ENCODE measurements at regions not wholly inside any gene's neighbourhood (a gene's known extent, or its start where the extent isn't known, plus 50 kb on each side); places are given as distances from the start of the nearest gene placed in this dataset.

GRCh38 chr12:25058012-25058411 lies 109.1 kb upstream of the BCAT1 start:
- no peak for DNase-seq (ENCODE audit: low read depth in 2 of 2)

- DNase-seq (ENCODE audit: low read depth in 2 of 2) = no peak
Observed at GRCh38 chr12:25056486-25057130, 107.7 kb upstream of the BCAT1 start.

- no peak for DNase-seq (ENCODE audit: low read depth in 2 of 2)
Observed at GRCh38 chr12:25056011-25056410, 107.1 kb upstream of the BCAT1 start.

- DNase-seq (ENCODE audit: low read depth in 2 of 2) = peak; percentile 22 to 23
Observed at GRCh38 chr12:25054783-25055144, 105.9 kb upstream of the BCAT1 start.

GRCh38 chr12:25054076-25054782 lies 105.3 kb upstream of the BCAT1 start:
- no peak for DNase-seq (ENCODE audit: low read depth in 2 of 2)

- no peak for DNase-seq (ENCODE audit: low read depth in 2 of 2)
Observed at GRCh38 chr12:25052914-25053211, 104.0 kb upstream of the BCAT1 start.

GRCh38 chr12:25052196-25052913 lies 103.5 kb upstream of the BCAT1 start:
- peak in 1 of 2 donors; percentile 21 for DNase-seq (ENCODE audit: low read depth in 2 of 2)

GRCh38 chr12:25051656-25052195 lies 102.8 kb upstream of the BCAT1 start:
- peak; percentile 20 to 27 for DNase-seq (ENCODE audit: low read depth in 2 of 2)

- DNase-seq (ENCODE audit: low read depth in 2 of 2) = no peak
Observed at GRCh38 chr12:25051171-25051570, 102.3 kb upstream of the BCAT1 start.

- no peak for DNase-seq (ENCODE audit: low read depth in 2 of 2)
Observed at GRCh38 chr12:25045869-25046268, 97.0 kb upstream of the BCAT1 start.

GRCh38 chr12:25041006-25041741 lies 92.3 kb upstream of the BCAT1 start:
- DNase-seq (ENCODE audit: low read depth in 2 of 2) = no peak

GRCh38 chr12:25040593-25040992 lies 91.7 kb upstream of the BCAT1 start:
- no peak for DNase-seq (ENCODE audit: low read depth in 2 of 2)

GRCh38 chr12:25034676-25035075 lies 85.8 kb upstream of the BCAT1 start:
- DNase-seq (ENCODE audit: low read depth in 2 of 2) = no peak

GRCh38 chr12:25025951-25026490 lies 77.1 kb upstream of the BCAT1 start:
- no peak for DNase-seq (ENCODE audit: low read depth in 2 of 2)

GRCh38 chr12:25025260-25025659 lies 76.4 kb upstream of the BCAT1 start:
- no peak for DNase-seq (ENCODE audit: low read depth in 2 of 2)

GRCh38 chr12:25023808-25024207 lies 74.9 kb upstream of the BCAT1 start:
- no peak for DNase-seq (ENCODE audit: low read depth in 2 of 2)

- DNase-seq (ENCODE audit: low read depth in 2 of 2) = no peak
Observed at GRCh38 chr12:25020621-25021243, 71.8 kb upstream of the BCAT1 start.

GRCh38 chr12:25018146-25018545 lies 69.2 kb upstream of the BCAT1 start:
- DNase-seq (ENCODE audit: low read depth in 2 of 2) = no peak

GRCh38 chr12:25017336-25017735 lies 68.4 kb upstream of the BCAT1 start:
- no peak for DNase-seq (ENCODE audit: low read depth in 2 of 2)

GRCh38 chr12:25014961-25015360 lies 66.1 kb upstream of the BCAT1 start:
- DNase-seq (ENCODE audit: low read depth in 2 of 2) = no peak

- no peak for DNase-seq (ENCODE audit: low read depth in 2 of 2)
Observed at GRCh38 chr12:25013061-25013460, 64.2 kb upstream of the BCAT1 start.
